ENCODE measurements at regions not wholly inside any gene's neighbourhood (a gene's known extent, or its start where the extent isn't known, plus 50 kb on each side); places are given as distances from the start of the nearest gene placed in this dataset.

DNA sequence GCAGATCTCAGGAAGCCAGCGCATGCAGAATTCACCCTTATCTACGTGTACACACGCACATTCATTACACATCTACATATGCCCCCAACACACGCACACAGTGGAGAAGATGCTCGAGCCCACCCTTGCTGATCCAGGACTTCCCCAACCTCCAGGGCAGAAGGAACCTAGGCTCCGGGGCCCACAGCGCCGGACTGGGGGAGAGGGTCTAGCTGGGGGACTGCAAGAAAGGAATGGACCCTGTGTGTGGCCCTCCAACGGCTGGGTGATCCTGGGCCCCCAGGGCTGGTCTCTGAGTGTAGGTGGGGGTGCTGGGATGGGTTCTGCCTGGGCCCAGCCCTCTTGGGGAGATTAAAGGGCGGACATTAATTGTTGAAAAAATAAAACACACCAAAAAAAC, 128.1 kb upstream of the C14orf180 start:
- no peak for TF ChIP-seq GATA1 (IDR thresholded peaks at IDR 0.05; ENCODE audit: low read depth, low read length)
- TF ChIP-seq POLR2A (IDR thresholded peaks at IDR 0.05; ENCODE audit: low read length) = no peak
- DNase-seq = no peak

DNA sequence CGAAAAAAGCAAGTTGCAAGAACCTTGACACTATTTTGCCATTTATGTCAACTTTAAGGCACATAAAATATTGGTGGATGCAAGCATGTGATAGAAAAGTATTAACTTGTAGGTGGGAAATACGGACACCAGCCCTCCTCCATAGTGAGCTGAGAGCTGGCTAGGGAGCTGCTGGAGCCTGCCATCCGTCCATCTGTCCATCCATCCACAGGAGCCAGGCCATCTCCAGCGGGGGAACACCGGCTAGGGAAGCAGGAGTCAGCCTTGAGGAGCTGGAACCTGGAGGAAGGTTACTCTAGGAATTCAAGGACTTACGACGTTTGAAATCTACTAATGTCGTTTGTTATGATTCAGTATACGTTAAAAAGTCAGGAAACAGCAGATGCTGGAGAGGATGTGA, 120.7 kb upstream of the C14orf180 start:
- no peak for DNase-seq
- TF ChIP-seq POLR2A (IDR thresholded peaks at IDR 0.05; ENCODE audit: low read length) = no peak
- TF ChIP-seq GATA1 (IDR thresholded peaks at IDR 0.05; ENCODE audit: low read depth, low read length) = no peak

DNA sequence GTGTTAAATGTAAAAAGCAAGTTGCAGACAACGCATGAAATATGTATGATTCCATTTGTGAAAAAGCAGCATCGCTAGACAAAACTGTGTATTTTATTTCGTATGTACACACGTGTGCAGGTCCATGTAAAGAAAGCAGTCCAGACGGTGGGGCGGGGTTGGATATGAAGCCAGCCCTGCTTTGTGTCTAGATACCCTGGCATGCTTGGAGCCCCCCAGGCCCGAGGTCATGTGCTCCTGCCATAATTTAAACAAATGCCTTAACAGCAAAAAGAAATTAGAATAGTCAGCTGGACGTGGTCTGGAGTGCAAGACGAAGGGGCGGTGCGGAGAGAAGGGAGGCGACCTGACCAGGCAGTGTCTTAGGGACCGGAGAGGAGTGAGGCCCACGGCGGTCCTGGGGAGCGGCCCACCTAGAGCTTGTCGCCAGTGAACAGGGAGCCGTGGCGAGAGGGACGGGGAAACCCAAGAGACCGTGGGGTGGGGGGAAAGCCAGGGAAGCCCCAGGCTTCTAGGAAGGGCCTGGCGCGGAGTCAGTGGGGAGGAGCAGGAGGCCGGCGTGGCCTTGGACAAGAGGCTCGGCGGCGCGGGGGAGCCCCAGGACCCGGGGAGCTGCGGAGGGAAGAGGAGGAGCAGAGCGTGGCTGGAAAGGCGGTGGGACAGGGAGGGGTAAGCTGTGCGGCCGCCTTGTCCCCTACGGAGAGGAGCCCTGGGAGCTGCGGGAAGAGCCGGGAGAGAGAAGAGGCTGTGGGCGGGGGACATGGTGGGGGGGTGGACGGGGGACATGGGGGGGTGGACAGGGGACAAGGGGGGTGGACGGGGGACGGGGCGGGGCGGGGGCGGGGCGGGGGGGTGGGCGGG, 118.5 kb upstream of the C14orf180 start:
- TF ChIP-seq GATA1 (IDR thresholded peaks at IDR 0.05; ENCODE audit: low read depth, low read length) (no peak), POLR2A (IDR thresholded peaks at IDR 0.05; ENCODE audit: low read length) (no peak)
- DNase-seq = no peak

DNA sequence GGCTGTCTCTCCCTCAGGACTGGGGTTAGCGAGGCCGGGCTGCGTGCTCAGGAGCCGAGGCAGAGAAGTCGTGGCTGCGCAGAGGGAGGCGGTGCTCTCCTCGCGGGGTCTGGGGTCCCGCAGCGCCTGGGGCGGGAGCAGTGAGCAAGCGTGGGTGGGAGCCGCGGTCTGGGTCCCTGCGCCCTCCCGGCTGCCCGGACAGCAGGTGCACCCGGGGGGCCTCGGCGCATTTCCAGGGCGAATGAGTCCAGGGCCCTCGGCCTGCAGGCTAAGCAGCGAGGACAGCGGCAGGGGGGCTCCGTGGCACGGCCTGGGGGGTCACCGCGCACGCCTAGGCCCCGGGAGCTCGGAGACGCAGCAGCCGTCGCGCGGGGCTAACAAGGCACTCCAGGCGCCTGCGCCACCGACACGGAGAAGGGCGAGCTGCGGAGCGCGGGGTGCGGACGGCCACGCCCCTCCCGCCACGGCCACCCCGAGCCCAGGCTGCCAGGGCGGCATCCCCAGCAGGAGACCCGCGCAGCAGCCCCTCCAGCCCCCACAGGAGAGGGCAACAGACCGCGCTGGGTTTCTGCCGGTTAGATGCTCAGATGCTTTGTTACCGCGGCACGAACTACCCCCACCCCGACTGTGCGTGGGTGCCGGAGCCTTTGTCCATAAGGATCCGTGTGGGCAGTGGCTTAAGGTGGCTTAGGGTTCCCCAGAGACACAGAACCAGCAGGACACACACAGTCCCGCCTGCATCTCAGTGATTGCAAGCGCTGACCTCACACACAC, 117.7 kb upstream of the C14orf180 start:
- no peak for DNase-seq
- TF ChIP-seq POLR2A (IDR thresholded peaks at IDR 0.05; ENCODE audit: low read length) (no peak), GATA1 (IDR thresholded peaks at IDR 0.05; ENCODE audit: low read depth, low read length) (no peak)

DNA sequence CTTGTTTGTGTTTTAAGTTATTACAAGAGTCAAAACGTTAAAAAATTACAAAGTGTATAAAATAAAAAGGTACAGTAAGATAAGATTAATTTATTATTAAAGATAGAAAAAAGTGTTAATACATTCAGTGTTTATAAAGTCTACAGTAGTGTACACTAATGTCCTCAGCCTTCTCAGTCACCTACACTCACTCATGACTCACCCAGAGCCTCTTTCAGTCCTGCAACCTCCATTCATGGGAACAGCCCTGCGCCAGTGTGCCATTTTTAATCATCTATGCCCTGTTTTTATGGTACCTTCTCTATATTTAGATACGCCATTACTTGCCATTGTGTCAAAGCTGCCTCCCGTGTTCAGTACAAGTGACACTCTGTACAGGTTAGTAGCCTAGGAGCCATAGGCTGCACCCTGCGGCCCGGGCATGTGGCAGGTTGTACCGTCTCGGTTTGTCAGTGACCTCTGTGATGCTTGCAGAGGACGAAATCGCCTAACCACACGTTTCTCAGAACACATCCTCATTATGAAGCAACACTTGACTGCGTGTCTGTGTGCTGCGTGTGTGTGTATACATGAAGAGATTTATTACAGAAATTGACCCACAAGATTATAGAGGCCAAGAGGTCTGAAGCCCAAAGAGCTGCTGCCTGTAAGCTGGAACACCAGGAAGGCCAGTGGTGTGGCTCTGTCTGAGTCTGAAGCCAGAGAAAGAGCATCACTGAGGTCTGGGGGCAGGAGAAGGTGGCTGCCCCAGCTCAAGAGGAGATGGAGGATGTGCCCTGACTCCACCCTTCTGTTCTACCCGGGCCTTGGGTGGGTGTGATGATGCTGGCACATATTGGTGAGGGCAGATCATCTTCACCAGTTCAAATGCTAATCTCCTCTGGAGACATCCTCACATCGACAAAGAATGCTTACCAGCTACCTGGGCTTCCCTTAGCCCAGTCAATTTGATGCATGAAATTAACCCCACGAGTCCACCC, 116.6 kb upstream of the C14orf180 start:
- TF ChIP-seq POLR2A (IDR thresholded peaks at IDR 0.05; ENCODE audit: low read length) (no peak), GATA1 (IDR thresholded peaks at IDR 0.05; ENCODE audit: low read depth, low read length) (no peak)

DNA sequence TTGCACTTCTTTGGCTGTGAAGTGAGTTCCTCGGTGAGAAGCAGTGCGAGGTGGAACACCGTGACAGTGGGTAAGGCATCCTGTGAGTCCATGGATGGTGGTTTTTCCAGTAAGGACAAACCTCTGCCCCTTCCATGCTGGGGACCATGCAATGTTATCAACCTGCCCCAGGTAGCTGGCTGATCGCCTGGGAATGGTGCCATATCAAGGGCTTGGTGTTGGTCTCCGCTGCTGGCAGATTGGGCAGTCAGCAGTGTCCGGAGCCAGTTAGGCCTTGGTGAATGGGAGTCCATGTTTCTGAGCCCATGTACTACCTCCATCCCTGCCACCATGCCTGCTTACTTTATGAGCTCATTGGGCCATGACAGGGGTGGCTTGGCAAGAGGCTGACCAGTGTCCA, 114.7 kb upstream of the C14orf180 start:
- DNase-seq = no peak
- TF ChIP-seq POLR2A (IDR thresholded peaks at IDR 0.05; ENCODE audit: low read length) (no peak), GATA1 (IDR thresholded peaks at IDR 0.05; ENCODE audit: low read depth, low read length) (no peak)

More for the DNA sequence above, 116.6 kb upstream of the C14orf180 start:
- no peak for DNase-seq

DNA sequence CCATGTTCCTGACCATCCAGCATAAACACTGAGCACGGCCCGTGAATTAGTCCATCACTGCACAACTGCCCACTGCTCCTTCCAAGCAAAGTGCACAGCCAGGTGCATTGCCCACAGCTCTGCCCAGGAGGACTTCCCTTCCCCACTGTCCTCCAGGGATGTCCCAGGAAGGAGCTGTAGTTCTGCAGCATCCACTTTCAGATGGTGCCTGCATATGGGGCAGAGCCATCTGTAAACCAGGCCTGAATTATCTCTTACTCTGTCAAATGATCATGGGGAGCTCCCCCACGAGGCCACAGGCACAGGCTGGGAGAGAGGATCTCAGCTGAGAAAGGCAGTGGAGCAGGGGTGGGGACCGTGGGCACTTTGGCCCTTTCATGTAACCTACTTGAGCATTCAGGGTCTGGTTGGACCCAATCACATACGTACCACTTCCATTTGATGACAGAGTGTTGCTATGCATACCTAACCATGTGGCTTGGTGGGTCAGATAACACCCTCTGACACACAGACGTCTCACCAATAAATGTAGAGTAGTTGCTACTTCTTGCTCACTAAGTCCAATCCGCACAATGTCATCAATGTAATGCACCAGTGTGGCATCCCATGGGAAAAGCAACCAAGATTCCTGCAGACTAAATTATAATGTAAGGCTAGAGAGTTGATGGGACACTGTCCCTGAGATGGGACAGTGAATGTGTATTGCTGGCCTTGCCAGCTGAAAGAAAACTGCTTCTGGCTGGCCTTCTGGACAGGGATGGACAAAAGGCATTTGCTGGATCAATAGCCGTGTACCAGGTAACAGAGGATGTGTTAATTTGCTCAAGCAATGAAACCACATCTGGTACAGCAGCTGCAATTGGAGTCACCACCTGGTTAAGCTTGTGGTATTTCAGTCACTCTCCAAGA, 113.8 kb upstream of the C14orf180 start:
- no peak for TF ChIP-seq GATA1 (IDR thresholded peaks at IDR 0.05; ENCODE audit: low read depth, low read length)
- no peak for TF ChIP-seq POLR2A (IDR thresholded peaks at IDR 0.05; ENCODE audit: low read length)
- DNase-seq = no peak

DNA sequence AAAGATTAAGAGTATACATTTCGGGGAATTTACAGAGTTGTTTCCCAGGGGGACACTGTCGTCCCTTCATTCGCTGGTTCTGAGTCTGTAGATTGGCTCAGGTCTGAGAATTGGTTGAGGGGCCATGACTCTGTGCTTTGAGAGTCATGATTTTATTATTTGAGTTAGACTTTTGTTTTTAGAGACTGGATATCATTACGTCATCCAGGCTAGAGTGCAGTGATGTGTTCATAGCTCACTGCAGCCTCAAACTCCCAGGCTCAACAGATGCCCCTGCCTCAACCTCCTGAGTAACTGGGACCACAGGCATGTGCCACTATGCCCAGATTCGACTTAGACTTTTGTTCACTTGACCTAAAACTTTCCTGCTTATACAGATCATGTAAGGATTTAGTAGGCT, 112.3 kb upstream of the C14orf180 start:
- DNase-seq = no peak
- TF ChIP-seq GATA1 (IDR thresholded peaks at IDR 0.05; ENCODE audit: low read depth, low read length) (no peak), POLR2A (IDR thresholded peaks at IDR 0.05; ENCODE audit: low read length) (no peak)

DNA sequence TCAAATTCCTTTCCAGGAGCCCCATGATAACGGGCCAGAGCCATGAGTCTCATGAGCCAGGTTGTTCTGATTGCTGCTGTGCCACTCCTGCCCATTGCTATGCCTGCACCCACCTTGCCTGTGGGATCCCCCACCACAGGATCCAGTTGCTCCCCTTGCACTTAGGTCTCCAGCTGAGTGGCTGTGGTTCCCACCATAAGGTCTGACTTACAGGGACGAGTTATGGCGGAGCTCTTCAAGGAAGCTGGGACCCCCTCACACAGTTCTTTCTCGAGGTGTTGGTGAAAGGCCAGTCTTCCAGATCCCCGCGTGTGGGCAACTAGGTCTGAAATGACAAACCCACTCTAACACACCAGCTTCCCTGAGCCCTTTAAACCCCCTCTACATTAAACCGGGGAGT, 111.9 kb upstream of the C14orf180 start:
- no peak for DNase-seq

DNA sequence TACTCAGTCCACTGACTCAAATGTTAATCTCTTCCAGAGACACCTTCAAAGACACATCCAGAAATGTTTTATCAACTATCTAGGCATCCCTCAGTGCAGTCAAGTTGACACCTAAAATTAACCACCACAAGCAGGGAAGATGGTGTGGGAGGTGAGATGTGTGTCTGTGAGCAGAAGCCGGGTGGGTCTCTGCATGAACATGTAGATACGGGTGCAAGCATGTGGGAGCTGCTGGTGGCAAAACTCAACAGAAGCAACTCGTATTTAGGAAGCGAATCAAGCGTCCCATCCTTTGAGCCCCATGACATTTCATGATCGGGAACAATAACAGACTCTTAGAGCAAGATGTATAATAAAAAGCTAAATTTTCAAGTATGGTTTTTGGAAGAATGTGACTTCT, 110.0 kb upstream of the C14orf180 start:
- DNase-seq = no peak
- TF ChIP-seq POLR2A (IDR thresholded peaks at IDR 0.05; ENCODE audit: low read length) (no peak), GATA1 (IDR thresholded peaks at IDR 0.05; ENCODE audit: low read depth, low read length) (no peak)

More for the DNA sequence above, 111.9 kb upstream of the C14orf180 start:
- TF ChIP-seq GATA1 (IDR thresholded peaks at IDR 0.05; ENCODE audit: low read depth, low read length) (no peak), POLR2A (IDR thresholded peaks at IDR 0.05; ENCODE audit: low read length) (no peak)

DNA sequence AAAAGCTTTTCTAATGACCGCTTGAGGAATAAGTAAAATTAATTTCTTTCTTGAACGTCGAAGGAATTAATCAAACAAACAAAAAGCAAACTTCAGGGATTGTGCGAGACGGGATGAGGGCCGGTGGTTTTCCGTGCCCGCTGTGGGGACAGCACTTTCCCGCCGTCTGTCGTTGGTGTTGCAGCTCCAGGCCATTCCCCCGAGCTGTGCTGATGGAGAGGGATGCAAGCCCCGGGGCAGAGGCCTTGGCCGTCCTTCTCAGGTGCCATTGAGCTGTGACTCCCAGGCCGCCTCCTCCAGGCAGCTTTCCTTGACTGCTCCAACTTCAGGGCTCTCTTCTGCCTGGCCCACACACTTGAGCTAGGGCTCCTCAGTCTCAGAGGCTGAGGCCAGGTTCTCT, 109.0 kb upstream of the C14orf180 start:
- no peak for TF ChIP-seq GATA1 (IDR thresholded peaks at IDR 0.05; ENCODE audit: low read depth, low read length)
- no peak for TF ChIP-seq POLR2A (IDR thresholded peaks at IDR 0.05; ENCODE audit: low read length)
- DNase-seq = no peak

DNA sequence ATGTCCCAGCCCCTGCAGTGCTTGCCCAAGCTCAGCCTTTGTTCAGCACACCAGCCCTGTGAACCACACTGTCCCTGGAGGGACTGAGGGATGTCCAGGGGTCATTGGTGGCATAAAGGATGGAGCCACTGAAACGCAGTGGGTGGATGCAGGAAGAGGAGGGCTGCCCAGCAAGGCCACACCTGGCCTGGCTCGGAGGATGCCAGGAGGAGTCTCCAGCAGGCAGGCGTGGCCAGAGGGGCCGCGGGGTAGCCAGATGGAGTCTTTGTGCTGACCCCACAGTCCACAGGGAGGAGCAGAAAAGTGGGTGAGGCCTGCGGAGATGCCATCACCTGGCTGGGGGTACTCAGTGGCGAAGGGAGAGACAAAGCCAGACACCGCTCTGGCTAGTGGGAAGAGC, 108.5 kb upstream of the C14orf180 start:
- DNase-seq = no peak

DNA sequence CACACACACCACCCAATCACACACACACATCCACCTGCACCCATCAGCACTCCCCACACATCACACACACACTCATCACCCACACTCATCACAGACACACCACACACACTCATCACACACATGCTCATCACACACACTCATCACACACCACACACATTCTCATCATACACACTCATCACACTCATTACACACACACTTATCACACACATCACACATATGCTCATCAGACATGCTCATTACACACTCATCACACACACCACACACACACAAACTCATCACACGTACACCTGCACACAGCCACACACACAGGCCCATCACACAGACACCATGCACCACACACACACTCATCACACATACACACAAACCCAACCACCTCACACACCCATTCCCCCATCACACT, 107.5 kb upstream of the C14orf180 start:
- DNase-seq = no peak
- no peak for TF ChIP-seq POLR2A (IDR thresholded peaks at IDR 0.05; ENCODE audit: low read length)
- no peak for TF ChIP-seq GATA1 (IDR thresholded peaks at IDR 0.05; ENCODE audit: low read depth, low read length)

More for the DNA sequence above, 108.5 kb upstream of the C14orf180 start:
- no peak for TF ChIP-seq GATA1 (IDR thresholded peaks at IDR 0.05; ENCODE audit: low read depth, low read length)

Measured in erythroblast (primary cell).